ENCODE measurements at regions not wholly inside any gene's neighbourhood (a gene's known extent, or its start where the extent isn't known, plus 50 kb on each side); places are given as distances from the start of the nearest gene placed in this dataset.
"Not testable (repeated sequence)": the region's sequence is repeated elsewhere in the genome, so short reads cannot be mapped to it uniquely, and the experiment has no call there.

DNA sequence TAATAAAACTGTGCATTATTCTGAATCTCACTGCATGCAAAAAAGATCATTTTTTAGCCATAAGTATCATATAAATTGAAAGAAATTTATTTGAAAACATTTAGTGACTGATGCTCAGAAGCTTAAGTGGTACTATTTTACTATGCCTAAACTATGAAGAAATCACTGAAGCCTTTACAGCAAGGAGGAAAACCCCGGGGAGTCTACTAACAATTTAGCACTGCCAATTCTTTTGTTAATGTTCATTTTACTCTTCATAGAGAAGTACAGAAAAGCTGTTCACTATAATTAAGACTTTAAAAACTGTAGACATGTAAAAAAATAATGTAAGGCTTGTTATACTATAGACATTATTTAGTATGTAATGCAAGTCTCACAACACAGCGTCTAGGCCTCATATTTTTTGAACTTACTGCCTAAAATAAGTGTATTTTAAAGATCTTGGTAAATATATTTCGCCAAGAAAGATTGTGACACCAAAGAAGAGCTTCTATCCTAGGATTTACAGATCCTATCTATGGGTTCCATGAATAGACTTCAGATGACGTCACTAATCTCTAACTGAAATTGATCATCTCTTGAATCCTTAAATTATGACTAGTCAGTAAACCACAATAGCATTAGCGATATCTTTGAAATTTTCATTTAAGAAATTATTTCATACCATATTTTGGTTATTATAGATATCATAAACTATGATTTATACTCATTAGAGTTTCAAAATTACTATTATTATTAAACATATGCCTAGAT, 602.5 kb downstream of the TMA16 start:
- DNase-seq (ENCODE audit: low read depth), result no peak

DNA sequence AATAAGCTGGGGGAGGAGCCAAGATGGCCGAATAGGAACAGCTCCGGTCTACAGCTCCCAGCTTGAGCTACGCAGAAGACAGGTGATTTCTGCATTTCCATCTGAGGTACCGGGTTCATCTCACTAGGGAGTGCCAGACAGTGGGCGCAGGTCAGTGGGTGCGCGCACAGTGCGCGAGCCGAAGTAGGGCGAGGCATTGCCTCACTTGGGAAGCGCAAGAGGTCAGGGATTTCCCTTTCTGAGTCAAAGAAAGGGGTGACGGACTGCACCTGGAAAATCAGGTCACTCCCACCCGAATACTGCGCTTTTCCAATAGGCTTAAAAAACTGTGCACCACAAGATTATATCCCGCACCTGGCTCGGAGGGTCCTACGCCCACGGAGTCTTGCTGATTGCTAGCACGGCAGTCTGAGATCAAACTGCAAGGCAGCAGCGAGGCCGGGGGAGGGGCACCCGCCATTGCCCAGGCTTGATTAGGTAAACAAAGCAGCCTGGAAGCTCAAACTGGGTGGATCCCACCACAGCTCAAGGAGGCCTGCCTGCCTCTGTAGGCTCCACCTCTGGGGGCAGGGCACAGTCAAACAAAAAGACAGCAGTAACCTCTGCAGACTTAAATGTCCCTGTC, 606.4 kb downstream of the TMA16 start:
- DNase-seq (ENCODE audit: low read depth), result not testable (repeated sequence)

DNA sequence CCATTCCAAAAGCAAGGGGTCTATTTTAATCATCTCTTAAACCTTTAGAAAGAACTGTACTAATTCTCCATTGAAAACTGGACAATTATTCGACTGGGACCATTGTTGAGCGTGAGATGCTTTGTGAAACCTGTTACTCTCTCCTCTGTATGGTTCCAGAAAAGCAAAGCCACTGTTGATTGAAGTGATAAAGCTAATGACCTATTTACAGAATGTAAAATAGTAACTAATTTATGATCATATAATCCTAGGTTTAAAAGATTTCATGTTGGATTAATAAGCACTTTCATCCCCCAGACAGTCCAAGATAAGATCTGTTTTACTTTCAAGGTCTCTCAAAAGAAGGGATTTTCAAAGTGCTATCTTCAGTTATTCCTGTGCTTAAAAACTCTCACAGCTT, 614.5 kb downstream of the TMA16 start:
- DNase-seq (ENCODE audit: low read depth), result no peak

DNA sequence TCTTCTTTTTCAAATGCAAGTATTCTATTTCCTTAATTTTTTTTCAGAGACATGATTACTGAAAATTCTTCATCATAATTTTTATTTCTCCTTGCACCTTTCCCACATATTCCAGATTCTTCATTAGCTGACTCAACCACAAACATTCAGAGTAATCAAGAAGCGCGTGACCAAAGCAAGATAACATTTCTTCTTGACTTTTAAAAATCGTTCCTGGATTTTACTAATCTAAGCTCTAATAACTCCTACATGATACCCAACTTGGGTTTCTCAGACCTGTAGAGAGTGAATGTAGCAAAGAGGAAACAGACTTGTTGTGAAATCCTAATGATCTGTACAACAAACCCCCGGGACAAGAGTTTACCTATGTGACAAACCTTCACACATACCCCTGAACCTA, 615.0 kb downstream of the TMA16 start:
- no peak for DNase-seq (ENCODE audit: low read depth)

DNA sequence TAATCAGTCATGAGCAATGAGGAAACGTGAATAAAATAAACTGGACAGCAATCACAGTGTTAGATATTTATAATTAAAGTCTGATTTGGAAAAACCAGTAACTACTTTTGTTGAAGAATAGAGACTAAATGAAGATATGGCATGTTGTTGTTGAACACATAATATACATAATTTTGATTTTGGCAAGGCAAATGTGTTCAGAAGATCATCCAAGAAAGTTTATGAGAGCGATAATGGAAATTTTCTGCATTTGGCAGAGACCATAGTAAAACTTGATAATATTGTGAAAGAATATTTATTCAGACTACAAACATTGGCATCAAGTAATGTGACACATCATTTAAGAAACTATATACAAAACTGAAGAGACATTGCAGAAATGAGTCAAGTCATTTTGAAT, 620.7 kb downstream of the TMA16 start:
- no peak for DNase-seq (ENCODE audit: low read depth)

GRCh38 chr4:164116286-164116685, 621.8 kb downstream of the TMA16 start:
- no peak for DNase-seq (ENCODE audit: low read depth)

DNA sequence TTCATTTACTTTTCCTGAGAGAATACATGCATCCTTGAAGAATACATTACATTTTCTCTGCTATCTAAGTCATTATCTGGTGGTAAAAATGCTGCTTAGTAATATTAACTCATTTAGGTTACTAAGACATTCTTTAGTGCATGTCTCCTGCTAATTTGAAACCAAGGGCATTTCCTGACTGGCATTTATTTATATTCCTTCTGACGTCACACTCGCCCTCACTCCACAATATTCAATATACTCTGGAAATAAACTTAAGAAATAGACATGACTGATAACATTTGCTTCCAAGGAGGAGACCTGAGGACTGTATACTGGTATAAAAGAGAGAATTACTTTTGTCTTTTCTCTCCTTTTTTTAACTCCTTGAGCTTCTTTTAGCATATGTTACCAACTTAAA, 619.5 kb upstream of the SMIM31 start:
- DNase-seq (ENCODE audit: low read depth), result no peak

DNA sequence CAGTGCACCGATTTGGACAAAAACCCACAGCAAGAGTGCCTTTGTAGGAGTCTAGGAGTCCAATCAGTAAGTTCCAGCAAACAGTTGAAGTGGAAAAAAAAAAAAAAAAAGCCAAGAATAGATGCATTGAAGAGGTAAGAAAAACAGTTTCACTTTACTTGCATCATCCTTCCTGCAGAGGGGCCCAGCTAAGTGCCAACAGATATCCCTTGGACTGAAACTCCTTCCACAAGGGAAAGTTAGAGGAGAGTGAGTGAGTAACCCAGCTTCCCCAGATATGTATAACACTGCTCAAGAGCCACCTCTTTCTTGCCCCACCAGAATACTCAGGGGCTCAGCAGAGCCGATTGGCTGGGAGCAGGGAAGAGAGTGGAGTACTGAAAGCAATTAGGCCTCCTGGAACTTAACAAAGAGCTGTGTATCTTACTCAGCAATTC, 617.7 kb upstream of the SMIM31 start:
- no peak for DNase-seq (ENCODE audit: low read depth)

DNA sequence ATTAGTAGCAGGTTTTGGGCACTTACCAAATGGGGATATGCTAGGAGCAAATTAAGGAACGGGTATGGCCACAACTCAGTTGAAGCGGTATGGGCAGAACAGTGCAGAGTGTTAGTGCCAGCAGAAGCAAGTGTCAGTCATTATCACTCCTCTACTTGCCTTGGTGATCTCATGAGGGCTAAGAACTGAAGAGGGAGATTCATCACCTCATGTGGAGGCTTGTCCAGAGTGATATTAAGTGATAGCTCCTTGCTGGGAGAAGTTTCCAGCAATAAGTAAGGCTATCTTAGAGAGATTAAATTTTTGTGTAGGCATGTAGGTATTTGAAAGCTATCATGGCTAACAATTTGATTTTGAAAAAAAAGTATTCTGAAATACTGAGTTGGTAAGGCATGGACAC, 615.4 kb upstream of the SMIM31 start:
- DNase-seq (ENCODE audit: low read depth), result no peak

DNA sequence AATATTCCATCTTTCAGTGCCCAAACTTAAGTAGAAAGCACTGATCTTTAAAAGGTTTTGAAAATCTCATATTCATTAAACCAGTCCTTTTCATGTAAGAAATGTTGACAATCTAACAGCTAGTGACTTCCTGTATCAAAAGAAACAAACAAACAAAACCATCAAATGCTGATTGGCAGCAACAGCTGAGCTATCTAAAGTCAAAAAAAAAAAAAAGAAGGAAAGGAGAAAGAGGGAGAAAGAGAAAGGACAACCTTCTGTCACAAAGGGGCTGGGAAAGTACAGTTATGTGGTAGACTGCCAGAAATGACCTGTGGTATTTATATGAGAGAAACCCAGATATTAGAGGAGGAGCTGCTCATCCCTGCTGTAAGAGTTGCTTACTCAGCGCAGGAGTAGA, 614.6 kb upstream of the SMIM31 start:
- no peak for DNase-seq (ENCODE audit: low read depth)

DNA sequence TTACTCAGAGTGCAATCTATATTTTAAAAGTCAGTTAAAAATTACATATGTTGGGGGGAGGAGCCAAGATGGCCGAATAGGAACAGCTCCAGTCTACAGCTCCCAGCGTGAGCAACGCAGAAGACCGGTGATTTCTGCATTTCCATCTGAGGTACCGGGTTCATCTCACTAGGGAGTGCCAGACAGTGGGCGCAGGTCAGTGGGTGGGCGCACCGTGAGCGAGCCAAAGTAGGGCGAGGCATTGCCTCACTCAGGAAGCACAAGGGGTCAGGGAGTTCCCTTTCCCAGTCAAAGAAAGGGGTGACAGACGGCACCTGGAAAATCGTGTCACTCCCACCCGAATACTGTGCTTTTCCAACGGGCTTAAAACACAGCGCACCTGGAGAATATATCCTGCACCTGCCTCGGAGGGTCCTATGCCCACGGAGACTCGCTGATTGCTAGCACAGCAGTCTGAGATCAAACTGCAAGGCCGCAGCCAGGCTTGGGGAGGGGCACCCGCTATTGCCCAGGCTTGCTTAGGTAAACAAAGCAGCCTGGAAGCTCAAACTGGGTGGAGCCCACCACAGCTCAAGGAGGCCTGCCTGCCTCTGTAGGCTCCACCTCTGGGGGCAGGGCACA, 612.1 kb upstream of the SMIM31 start:
- DNase-seq (ENCODE audit: low read depth), result not testable (repeated sequence)

DNA sequence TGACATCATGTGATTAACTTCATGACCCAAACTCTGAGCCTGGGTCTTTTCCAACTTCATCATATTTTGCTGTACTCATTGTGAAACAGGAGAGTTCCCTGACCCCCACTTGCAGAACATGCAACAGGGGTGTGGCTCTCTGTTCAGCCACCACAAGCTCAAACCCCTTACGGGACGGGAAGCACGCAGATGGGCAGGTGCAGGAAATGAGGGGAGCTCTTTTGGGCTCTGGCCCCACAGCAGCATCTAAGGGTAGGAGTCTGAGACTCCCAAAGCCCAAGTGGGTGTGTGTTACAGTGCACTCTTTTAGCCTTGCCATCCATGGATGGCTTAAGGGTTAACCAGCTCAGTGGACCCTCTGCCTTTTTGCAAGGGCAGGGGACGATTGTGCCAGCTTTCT, 599.5 kb upstream of the SMIM31 start:
- no peak for DNase-seq (ENCODE audit: low read depth)

GRCh38 chr4:164169591-164169990, 584.3 kb upstream of the SMIM31 start:
- no peak for DNase-seq (ENCODE audit: low read depth)

GRCh38 chr4:164177153-164177552, 576.8 kb upstream of the SMIM31 start:
- DNase-seq (ENCODE audit: low read depth), result no peak

DNA sequence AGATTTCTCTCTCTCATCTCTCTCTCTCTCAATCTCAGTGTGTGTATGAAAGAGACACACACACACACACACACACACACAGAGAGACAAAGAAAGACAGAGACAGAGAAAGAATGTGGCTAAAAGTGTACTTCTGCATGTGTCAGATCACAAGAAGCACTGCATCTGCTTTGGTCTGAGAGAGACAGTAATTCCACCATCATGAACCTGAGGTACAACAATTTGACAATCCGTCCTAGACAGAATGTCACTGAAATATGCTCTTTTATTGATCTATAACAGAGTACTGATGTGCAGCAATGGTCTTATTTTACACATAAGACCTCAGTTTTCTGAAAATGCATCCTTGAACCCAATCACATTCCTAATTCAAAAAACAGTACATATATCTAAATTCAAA, 576.2 kb upstream of the SMIM31 start:
- DNase-seq (ENCODE audit: low read depth), result no peak

DNA sequence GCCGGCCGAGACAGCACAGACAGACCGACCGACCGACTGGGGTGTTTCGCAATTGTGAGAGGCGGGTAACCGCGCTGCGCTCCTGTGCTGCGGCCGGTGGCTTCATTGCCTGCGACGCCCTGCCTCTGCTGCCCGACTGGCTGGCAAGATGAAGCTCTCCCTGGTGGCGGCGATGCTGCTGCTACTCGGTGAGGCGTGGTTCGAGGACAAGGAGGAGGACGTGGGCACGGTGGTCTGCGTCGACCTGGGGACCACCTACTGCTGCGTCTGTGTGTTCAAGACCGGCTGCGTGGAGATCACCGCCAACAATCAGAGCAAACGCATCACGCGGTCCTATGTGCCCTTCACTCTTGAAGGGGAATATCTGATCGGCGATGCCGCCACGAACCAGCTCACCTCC, 565.7 kb upstream of the SMIM31 start:
- no peak for DNase-seq (ENCODE audit: low read depth)

DNA sequence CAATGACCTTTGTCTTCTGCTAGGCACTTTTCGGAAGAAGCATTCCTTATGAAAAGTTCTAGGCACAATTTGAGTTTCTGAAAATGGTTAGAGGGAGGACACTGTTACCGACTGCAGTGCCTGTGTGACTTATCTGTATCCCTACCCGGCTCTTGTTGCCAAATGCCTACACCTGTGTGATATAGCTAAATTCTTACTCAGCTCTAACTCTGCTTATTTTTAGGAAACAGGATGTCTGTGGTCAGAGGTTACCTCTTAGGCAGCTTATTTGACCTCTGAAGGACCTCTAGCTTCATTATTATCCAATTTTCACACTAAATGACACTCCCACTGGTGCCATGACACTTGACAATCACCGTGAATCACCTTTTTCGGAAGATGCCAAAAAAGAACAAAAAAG, 561.1 kb upstream of the SMIM31 start:
- DNase-seq (ENCODE audit: low read depth), result no peak

DNA sequence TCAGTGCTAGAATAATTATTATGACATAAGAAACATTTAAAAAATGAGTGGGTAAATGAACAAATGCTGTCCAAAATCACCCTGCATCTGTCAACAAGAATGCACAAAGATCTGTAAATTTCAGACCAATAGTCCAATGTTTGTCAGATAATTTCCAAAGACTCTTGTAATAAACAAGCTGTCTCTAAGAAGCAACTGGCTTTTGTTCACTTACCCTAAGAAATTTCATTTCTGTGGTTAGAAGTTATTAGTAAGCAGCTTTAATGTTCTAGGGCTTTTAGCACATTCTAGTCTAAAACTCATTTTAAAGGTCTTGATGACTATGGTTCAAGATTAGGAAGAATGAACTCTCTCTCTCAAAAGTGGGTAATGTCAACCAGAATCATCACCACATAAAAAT, 560.3 kb upstream of the SMIM31 start:
- DNase-seq (ENCODE audit: low read depth), result no peak

DNA sequence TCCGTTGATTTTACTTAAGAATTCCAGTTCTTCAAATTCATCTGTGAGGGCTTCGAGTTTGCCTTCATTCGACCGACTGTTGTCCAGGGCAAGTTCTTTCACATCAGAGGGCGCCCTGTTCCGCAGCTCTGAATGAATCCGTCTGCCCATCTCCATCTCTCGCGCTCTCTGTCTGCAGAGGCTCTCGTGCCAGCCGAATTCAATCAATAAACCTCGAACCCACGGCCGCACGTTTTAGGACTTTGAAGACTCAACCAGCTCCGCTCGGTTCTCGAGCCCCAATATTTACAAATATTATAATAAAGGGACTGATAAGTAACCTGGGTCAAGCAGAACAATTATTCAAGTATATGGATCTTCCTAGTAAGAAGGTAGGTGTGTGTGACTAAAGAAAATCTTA, 556.4 kb upstream of the SMIM31 start:
- DNase-seq (ENCODE audit: low read depth), result no peak

DNA sequence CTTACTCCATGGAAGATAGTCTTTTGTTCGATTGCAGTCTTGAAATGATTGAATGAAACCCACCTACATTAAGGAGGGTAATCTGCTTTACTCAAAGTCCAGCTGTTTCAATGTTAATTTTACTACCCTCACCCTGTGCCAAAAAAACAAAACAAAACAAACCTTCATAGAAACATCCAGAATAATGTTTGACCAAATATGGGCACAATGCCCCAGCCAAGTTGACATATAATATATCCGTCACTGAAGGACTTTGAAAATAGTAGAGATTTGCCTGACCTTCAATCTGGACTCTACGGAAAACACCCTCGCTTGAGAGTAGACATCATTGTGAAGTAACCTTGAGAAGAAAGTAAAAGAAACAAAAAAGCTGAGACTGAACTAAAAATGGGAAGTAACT, 550.5 kb upstream of the SMIM31 start:
- no peak for DNase-seq (ENCODE audit: low read depth)

DNA sequence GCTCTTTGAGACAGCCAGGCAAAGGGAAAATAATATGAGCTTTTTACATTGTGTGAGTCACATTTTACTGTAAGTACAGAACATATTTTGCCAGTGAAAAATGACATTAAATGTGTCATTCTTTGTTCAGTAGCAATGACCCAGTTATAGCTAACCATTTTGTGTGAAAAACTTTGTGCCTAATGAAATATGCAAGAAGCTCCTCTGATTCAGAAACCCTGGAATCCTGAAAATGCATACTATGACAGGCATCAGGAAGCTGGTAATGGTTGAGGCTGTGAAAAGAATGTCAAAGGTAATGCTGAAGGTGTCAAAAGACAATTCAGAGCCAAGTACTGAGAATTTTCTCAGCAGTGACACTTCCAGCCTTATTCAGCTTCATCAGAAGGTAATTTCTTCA, 549.5 kb upstream of the SMIM31 start:
- no peak for DNase-seq (ENCODE audit: low read depth)

- DNase-seq (ENCODE audit: low read depth), result no peak
These were observed 546.5 kb upstream of the SMIM31 start for GRCh38 chr4:164207460-164207859.

DNA sequence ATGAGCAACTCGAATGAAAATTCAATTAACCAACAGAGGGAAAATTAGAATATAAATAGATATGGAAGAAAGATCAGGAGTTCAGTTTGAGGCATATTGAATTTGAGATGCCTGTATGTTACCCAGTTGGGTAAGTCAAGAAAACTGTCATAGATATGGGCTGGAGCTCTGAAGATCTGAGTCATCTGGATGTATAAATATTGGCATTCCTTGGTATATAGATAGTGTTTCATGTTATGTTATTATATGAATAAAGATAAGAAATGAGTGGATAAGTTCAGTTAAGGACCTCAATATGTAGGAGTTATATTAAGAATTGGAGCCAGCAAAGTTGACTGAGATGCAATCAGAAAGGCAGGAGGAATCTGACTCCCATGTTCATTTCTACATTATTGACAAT, 543.6 kb upstream of the SMIM31 start:
- DNase-seq (ENCODE audit: low read depth), result no peak

DNA sequence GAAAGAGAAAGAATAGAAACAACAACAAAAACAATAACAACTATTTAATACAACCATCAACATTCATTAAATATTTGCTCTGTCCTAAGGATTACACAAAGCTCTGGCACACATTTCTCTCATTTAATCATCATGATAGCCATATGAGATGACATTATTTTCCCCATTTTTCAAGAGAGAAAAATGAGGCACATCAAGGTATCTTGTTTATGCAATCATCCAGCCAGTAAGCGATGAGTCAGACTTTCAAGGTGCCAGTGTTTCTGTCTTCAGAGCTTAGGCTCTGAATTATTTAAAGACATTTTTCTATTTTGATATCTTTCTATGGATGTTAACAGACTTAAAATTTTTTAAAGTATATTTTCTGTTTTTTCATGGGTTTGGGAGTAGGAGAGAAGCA, 541.8 kb upstream of the SMIM31 start:
- no peak for DNase-seq (ENCODE audit: low read depth)
